ENCODE measurements at regions not wholly inside any gene's neighbourhood (a gene's known extent, or its start where the extent isn't known, plus 50 kb on each side); places are given as distances from the start of the nearest gene placed in this dataset.

DNA sequence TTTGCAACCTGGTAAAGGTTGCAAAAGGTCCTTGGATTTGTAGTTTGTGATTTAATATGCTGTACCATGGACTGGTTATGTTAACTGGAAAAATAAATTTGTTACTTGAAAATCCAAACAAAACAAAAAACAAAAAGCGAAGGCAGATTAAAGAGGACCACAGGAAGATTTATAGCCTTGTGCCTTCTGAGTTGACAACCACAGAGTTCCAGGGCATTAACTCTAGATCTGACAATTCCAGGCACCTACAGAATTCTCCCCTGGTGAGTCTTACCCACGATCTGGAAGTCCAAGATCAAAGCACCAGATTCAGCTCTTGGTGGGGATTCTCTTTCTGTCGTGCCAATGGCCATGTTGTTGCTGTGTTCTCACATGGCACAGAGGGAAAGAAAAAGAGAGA lies 107.9 kb upstream of the SELENOP start:
- ChIA-PET CTCF (interaction anchor here (1.1 to 2.0 kb wide), 2 partner anchors 9 to 11 kb away, joined by 3 to 12 read pairs; no protein-coding TSS in a partner anchor), POLR2A (no interaction called here)
- no peaks in the 10 kb centered on the region for H3K36me3 Mint-ChIP-seq (ENCODE audit: low read depth)
- no peak for ATAC-seq
- no peak overlapping the region for H3K27ac Mint-ChIP-seq
- no peaks in the 10 kb centered on the region for H3K9me3 Mint-ChIP-seq (ENCODE audit: insufficient read depth)
- no peak for DNase-seq
- H3K4me3 Mint-ChIP-seq: no peak overlapping the region
- peaks cover 1% of the 10 kb centered on the region for H3K27me3 Mint-ChIP-seq (ENCODE audit: low read depth)
- H3K4me1 Mint-ChIP-seq (ENCODE audit: low read depth): no peaks in the 10 kb centered on the region

DNA sequence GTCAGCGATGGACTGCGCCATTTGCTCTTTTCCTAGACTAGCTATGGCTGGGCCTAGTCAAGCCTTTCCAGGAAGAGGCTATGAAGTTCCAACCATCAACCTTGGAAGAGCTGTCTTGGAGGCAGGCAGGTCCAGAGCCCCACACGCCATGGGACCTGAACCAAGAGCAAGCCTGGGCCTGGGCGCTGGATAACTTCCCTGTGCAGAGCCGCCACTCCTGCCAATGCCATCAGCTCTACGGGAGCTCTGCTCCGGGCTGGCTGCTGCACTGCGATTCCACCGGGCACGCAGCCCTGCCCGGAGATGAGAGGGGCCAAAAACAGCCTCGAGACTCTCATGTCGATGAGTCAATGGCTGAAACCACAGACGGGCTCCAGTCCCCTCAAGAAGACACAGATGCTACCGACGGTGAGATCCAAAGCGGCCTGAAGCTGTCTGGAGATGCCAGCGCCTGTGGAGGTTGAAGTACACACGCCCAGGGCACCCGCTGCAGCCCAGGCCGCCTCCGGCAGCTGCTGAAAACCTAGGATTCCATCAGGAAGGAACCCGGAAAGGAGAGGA lies 103.7 kb upstream of the SELENOP start:
- Mint-ChIP-seq H3K9me3 (ENCODE audit: insufficient read depth) (no peaks in the 10 kb centered on the region), H3K27ac (no peak overlapping the region), H3K4me3 (no peak overlapping the region), H3K36me3 (ENCODE audit: low read depth) (no peaks in the 10 kb centered on the region), H3K4me1 (ENCODE audit: low read depth) (peaks cover 4% of the 10 kb centered on the region), H3K27me3 (ENCODE audit: low read depth) (peaks cover 1% of the 10 kb centered on the region)
- CTCF ChIA-PET: no interaction called here
- DNase-seq (no peak), ATAC-seq (no peak)
- POLR2A ChIA-PET: interaction anchor here (1.2 to 1.4 kb wide), 3 partner anchors 34 to 92 kb away, joined by 3 to 4 read pairs (median 3); no protein-coding TSS in a partner anchor

DNA sequence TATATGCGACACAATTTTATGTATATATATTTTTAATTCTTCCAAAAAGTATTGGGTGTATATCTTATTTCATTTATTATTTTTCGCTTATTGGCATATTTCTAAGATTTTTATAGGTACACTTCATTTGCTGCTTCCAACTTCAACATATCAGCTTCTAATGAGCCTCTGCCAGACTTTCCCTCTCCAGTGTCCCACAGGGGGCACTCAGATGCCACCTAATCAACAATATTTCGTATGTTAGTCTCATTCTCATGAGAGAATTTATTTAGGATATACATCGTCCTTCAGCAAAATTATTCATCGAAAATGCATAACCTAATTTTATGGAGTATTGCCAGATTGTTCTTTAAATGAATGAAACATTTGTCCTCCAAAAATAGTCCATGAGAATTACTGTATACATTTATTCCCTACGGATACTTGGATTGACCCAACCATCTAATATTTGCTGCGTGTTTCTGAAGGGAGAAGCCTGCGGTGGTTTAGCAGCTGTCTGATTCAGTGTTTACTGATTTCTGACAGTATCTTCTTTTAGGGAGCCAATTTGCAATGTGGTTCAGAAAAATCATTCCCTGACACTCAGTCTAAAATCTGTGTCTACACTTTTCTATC lies 100.6 kb upstream of the SELENOP start:
- no peak for ATAC-seq

DNA sequence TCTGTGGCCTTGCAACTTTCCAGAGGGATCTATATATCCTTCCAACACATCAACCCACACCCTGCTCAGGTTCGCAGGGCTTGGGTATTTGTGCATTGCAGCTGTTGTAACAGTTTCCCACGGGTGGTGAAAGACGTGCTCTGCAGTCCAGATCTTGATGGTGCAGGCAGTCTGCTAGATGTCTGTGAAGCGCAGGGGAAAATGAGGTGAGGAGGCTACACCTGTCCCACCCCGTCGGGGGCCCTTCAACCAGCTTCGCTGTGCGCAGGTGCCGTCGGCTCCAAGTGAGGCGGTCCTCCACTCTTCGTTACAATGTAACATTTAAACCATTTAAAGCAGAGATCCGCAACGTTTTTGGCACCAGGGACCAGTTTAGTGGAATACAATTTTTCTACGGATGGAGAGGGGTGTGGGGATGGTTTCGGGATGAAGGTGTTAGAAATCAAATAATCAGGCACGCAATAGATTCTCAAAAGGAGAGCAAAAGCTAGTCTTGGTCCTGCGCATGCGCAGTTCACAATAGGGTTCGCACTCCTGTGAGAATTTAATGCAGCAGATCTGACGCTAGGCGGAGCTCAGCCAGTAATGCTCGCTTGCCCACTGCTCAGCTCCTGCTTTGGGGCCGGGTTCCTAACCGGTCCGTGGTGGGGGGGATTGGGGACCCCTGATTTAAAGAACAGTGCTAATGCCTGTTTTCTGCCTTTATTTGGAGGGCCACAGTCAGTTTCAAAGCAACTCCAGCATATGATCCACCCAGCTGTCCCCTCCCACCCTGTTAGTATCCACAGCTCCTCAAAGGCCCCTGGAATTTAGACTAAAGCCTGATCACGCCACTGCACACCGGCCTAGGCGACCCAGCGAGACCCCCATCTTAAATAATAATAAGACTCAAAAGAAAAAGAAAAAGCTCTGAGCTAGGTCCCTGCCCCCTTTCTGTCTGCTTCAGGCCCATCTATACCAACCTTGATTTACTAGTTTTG lies 97.1 kb upstream of the SELENOP start:
- peak overlapping the region; percentile 82 for H3K27ac Mint-ChIP-seq
- ChIA-PET POLR2A (interaction anchor here (0.5 to 2.9 kb wide), 17 partner anchors 41 to 625 kb away, joined by 3 to 23 read pairs (median 5); partner anchors contain the start of genes C5orf34 and ZNF131), CTCF (interaction anchor here (0.6 to 7.3 kb wide), 53 partner anchors 10 to 851 kb away, joined by 3 to 75 read pairs (median 4); partner anchors contain the start of genes HMGCS1, TMEM267 and ZNF131)
- H3K36me3 Mint-ChIP-seq (ENCODE audit: low read depth): no peaks in the 10 kb centered on the region
- H3K4me1 Mint-ChIP-seq (ENCODE audit: low read depth): peaks cover 18% of the 10 kb centered on the region
- no peaks in the 10 kb centered on the region for H3K9me3 Mint-ChIP-seq (ENCODE audit: insufficient read depth)
- ATAC-seq: peak; percentile 94
- DNase-seq: peak; percentile 95
- H3K27me3 Mint-ChIP-seq (ENCODE audit: low read depth): peaks cover 28% of the 10 kb centered on the region
- peak overlapping the region; percentile 89 for H3K4me3 Mint-ChIP-seq

More for the DNA sequence above, 100.6 kb upstream of the SELENOP start:
- H3K4me3 Mint-ChIP-seq: no peak overlapping the region
- peaks cover 9% of the 10 kb centered on the region for H3K27me3 Mint-ChIP-seq (ENCODE audit: low read depth)
- peak; percentile 66 for DNase-seq
- ChIA-PET POLR2A (interaction anchor here (0.5 to 1.5 kb wide), 5 partner anchors 80 to 392 kb away, joined by 3 to 7 read pairs (median 4); no protein-coding TSS in a partner anchor), CTCF (interaction anchor here (0.6 to 7.3 kb wide), 21 partner anchors 28 to 401 kb away, joined by 3 to 75 read pairs (median 4); partner anchors contain the start of genes HMGCS1 and ZNF131)
- H3K4me1 Mint-ChIP-seq (ENCODE audit: low read depth): peaks cover 18% of the 10 kb centered on the region
- H3K9me3 Mint-ChIP-seq (ENCODE audit: insufficient read depth): no peaks in the 10 kb centered on the region
- H3K27ac Mint-ChIP-seq: no peak overlapping the region
- no peaks in the 10 kb centered on the region for H3K36me3 Mint-ChIP-seq (ENCODE audit: low read depth)

DNA sequence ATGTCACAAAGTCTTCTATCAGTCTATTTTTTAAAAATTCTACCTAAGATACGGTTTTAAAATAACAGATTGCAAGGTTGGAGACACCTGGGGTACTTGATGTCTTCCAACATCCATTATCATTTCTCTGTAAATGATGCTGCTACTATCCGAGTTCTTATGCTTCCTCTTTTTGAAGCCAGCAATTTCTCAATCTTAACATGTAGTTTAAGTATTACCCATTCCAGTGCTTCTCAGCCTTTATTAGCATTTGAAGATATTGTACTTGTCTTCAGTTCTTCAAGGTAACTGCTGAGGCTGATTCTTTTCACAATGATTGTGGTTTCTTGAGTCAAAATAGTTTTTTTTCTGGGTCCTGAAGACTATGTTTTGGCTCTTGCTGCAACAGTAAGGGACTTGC lies 96.4 kb upstream of the SELENOP start:
- POLR2A ChIA-PET: interaction anchor here (1.2 to 2.9 kb wide), 8 partner anchors 42 to 134 kb away, joined by 5 to 23 read pairs (median 13); no protein-coding TSS in a partner anchor
- Mint-ChIP-seq H3K27me3 (ENCODE audit: low read depth) (peaks cover 28% of the 10 kb centered on the region), H3K27ac (no peak overlapping the region)

DNA sequence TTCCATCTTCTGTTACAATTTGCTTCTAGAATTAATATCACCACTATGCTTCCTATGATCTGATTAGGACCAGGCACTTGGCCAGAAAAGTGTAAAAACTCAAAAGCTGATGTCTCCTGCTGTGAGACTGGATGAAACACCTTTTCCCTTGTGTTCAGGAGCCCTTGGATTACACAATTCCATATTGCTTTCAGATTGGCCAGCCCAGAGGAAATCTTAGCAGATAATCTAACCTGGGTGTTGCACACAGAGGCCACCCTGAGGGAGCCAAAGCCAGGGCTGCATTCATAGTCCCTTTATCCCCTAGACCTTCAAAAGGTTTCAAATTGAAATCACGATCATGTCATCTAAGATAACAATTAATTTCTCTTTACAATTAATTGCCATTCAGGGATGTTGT lies 94.1 kb upstream of the SELENOP start:
- Mint-ChIP-seq H3K9me3 (ENCODE audit: insufficient read depth) (no peaks in the 10 kb centered on the region), H3K4me3 (no peak overlapping the region), H3K4me1 (ENCODE audit: low read depth) (peaks cover 14% of the 10 kb centered on the region), H3K36me3 (ENCODE audit: low read depth) (no peaks in the 10 kb centered on the region), H3K27me3 (ENCODE audit: low read depth) (peaks cover 28% of the 10 kb centered on the region), H3K27ac (no peak overlapping the region)
- ATAC-seq: no peak
- DNase-seq: no peak
- CTCF ChIA-PET: interaction anchor here (3.6 kb wide), 1 partner anchor 16 kb away, joined by 13 read pairs; no protein-coding TSS in a partner anchor
- POLR2A ChIA-PET: interaction anchor here (1.1 kb wide), 1 partner anchor 45 kb away, joined by 3 read pairs; no protein-coding TSS in a partner anchor

More for the DNA sequence above, 96.4 kb upstream of the SELENOP start:
- CTCF ChIA-PET: interaction anchor here (0.9 to 7.3 kb wide), 26 partner anchors 11 to 576 kb away, joined by 3 to 75 read pairs (median 8); partner anchors contain the start of gene TMEM267
- Mint-ChIP-seq H3K9me3 (ENCODE audit: insufficient read depth) (no peaks in the 10 kb centered on the region), H3K4me3 (peak overlapping the region; percentile 89), H3K36me3 (ENCODE audit: low read depth) (no peaks in the 10 kb centered on the region), H3K4me1 (ENCODE audit: low read depth) (peaks cover 18% of the 10 kb centered on the region)
- ATAC-seq (no peak), DNase-seq (no peak)

DNA sequence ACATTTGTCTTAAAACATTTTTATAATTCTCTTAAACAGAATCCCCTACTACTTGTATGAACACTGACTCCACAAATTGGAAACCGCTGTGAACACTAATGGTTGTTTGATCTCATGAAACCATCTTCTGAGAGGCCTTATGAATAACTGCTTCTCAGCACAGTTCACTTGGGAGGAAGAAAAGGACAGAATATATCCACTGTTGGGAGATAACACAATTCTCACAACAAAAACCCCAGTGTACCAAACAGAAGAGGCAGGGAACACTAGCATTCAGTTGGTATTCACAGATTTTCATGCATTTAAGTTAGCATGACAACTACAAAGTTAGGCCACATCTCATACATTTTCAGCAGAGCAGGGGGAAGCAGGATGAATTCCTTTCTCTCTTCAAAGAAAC lies 89.0 kb upstream of the SELENOP start:
- Mint-ChIP-seq H3K4me3 (no peak overlapping the region), H3K4me1 (ENCODE audit: low read depth) (no peaks in the 10 kb centered on the region), H3K36me3 (ENCODE audit: low read depth) (no peaks in the 10 kb centered on the region), H3K27me3 (ENCODE audit: low read depth) (peaks cover 11% of the 10 kb centered on the region), H3K27ac (no peak overlapping the region), H3K9me3 (ENCODE audit: insufficient read depth) (no peaks in the 10 kb centered on the region)
- no peak for ATAC-seq
- DNase-seq: no peak
- CTCF ChIA-PET: no interaction called here
- POLR2A ChIA-PET: no interaction called here

DNA sequence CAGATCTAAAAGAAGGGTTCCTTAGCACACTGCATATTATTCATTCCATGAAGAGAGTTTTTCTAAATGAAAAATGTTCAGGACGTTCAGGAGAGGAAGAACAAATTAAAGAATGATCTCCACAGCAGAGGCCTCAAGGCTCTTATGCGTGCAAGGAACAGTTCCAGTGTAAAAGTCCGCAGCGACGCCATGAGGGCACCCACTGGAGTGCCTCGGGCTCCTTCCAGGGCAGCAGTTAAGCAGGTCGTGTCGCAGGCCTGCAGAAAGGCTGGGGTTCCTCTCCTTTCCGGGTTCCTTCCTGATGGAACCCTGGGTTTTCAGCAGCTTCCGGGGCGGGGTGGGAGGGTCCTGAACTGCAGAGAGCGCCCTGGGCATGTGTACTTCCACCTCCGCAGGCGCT lies 87.1 kb upstream of the SELENOP start:
- peaks cover 4% of the 10 kb centered on the region for H3K27me3 Mint-ChIP-seq (ENCODE audit: low read depth)
- ChIA-PET CTCF (no interaction called here), POLR2A (interaction anchor here (0.8 kb wide), 1 partner anchor 95 kb away, joined by 3 read pairs; no protein-coding TSS in a partner anchor)
- H3K4me1 Mint-ChIP-seq (ENCODE audit: low read depth): no peaks in the 10 kb centered on the region
- DNase-seq (no peak), ATAC-seq (no peak)
- H3K9me3 Mint-ChIP-seq (ENCODE audit: insufficient read depth): no peaks in the 10 kb centered on the region
- no peak overlapping the region for H3K27ac Mint-ChIP-seq
- H3K4me3 Mint-ChIP-seq: no peak overlapping the region
- H3K36me3 Mint-ChIP-seq (ENCODE audit: low read depth): no peaks in the 10 kb centered on the region

DNA sequence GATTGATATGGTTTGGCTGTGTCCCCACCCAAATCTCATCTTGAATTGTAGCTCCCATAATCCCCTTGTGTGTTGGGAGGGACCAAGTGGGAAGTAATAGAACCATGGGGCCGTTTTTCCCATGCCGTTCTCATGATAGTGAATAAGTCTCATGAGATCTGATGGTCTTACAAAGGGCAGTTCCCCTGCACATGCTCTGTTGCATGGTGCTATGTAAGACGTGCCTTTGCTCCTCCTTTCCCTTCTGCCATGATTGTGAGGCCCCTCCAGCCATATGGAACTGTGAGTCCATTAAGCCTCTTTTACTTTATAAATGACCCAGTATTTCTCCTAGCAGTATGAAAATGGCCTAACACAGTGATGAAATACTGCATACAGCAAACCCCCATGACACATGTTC lies 84.8 kb upstream of the SELENOP start:
- CTCF ChIA-PET: interaction anchor here (0.7 to 1.0 kb wide), 2 partner anchors 9 to 12 kb away, joined by 3 to 5 read pairs; no protein-coding TSS in a partner anchor
- Mint-ChIP-seq H3K36me3 (ENCODE audit: low read depth) (no peaks in the 10 kb centered on the region), H3K9me3 (ENCODE audit: insufficient read depth) (no peaks in the 10 kb centered on the region)

DNA sequence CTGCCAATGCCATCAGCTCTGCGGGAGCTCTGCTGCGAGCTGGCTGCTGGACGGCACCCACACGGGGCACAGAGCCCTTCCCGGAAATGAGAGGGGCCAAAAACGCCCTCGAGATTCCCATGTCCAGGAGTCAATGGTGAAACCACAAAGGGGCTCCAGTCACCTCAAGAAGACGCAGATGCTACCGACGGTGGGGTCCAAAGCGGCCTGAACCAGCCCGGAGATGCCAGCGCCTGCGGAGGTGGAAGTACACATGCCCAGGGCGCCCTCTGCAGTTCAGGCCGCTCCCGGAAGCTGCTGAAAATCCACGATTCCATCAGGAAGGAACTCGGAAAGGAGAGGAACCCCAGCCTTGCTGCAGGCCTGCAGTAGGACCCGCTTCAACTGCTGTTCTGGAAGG lies 82.4 kb upstream of the SELENOP start:
- ChIA-PET CTCF (no interaction called here), POLR2A (no interaction called here)
- H3K36me3 Mint-ChIP-seq (ENCODE audit: low read depth): no peaks in the 10 kb centered on the region
- ATAC-seq (no peak), DNase-seq (no peak)
- no peaks in the 10 kb centered on the region for H3K4me1 Mint-ChIP-seq (ENCODE audit: low read depth)
- H3K27me3 Mint-ChIP-seq (ENCODE audit: low read depth): peaks cover 11% of the 10 kb centered on the region
- H3K4me3 Mint-ChIP-seq: no peak overlapping the region
- H3K27ac Mint-ChIP-seq: no peak overlapping the region
- H3K9me3 Mint-ChIP-seq (ENCODE audit: insufficient read depth): no peaks in the 10 kb centered on the region

More for the DNA sequence above, 84.8 kb upstream of the SELENOP start:
- H3K4me3 Mint-ChIP-seq: no peak overlapping the region
- no peak for ATAC-seq
- POLR2A ChIA-PET: no interaction called here
- DNase-seq: no peak
- H3K27me3 Mint-ChIP-seq (ENCODE audit: low read depth): peaks cover 6% of the 10 kb centered on the region
- H3K27ac Mint-ChIP-seq: no peak overlapping the region
- H3K4me1 Mint-ChIP-seq (ENCODE audit: low read depth): no peaks in the 10 kb centered on the region

DNA sequence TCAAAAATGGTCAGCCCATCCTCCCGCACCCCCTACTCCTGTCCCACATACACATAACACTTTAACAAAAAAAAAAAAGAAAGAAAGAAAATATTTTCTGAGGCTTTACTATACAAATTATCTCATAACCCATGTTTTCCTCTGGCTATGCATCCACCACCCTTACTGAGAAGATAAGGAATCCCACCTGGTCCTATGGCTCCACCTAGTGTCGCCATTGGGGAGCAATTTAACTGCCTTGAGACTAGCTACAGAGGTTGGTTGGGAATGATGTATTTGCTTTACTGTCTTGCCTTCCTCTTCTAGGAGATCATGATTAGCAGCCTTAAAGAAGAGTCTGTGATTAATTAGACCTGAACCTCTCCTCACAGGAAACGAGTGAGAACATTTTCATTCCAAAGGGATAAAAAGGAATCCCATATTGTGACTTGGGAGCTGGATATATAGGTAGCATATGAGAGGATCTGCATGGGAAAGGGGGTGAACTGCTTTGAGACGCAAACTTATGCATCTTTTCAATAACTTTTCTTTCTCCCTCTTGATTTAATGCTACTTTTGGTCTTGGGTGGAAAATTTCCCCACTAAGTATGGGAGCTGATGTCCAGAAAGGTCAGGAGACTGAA lies 77.7 kb upstream of the SELENOP start:
- Mint-ChIP-seq H3K27me3 (ENCODE audit: low read depth) (peaks cover 11% of the 10 kb centered on the region), H3K27ac (no peak overlapping the region), H3K4me1 (ENCODE audit: low read depth) (no peaks in the 10 kb centered on the region), H3K9me3 (ENCODE audit: insufficient read depth) (no peaks in the 10 kb centered on the region), H3K36me3 (ENCODE audit: low read depth) (no peaks in the 10 kb centered on the region), H3K4me3 (no peak overlapping the region)
- ChIA-PET CTCF (interaction anchor here (0.6 to 2.9 kb wide), 30 partner anchors 9 to 1033 kb away, joined by 3 to 29 read pairs (median 4); partner anchors contain the start of gene GHR), POLR2A (interaction anchor here (1.5 kb wide), 1 partner anchor 62 kb away, joined by 4 read pairs; no protein-coding TSS in a partner anchor)
- peak; percentile 93 for ATAC-seq
- peak; percentile 81 for DNase-seq
